ENCODE measurements at regions not wholly inside any gene's neighbourhood (a gene's known extent, or its start where the extent isn't known, plus 50 kb on each side); places are given as distances from the start of the nearest gene placed in this dataset.

DNA sequence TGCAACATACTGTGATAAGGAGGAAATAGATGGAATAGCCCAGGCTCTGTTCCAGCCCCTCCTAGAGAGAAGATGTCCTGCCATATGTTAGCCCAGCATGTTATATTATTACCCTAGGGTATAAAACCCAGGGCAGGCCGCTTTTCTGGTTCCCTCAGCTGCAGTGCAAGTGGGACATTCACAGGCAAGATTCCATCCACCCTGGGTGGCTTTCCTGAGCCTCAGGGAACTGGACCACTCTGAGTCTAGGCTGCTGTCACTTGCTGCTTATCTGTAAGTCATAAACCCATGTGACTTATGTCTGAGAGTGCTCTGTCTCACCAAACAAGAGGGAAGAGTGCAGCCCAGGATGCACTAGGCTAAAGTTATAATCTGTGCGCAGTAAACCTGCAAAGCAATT is 413.2 kb downstream of the MZT1 start:
- no peaks in the 10 kb centered on the region for H3K36me3 ChIP-seq (ENCODE audit: control insufficient read depth in 4 of 4, insufficient read depth in 4 of 4, low read length in 4 of 4)
- H3K27me3 ChIP-seq (ENCODE audit: control insufficient read depth in 3 of 3, insufficient read depth in 3 of 3, low read length in 2 of 3), result no peaks in the 10 kb centered on the region
- DNase-seq, result no peak
- no peak for ATAC-seq (ENCODE audit: insufficient read depth, low FRiP score)
- H3K9ac ChIP-seq (ENCODE audit: insufficient read depth in 1 of 2, low read length in 2 of 2), result no peak overlapping the region
- H3K4me1 ChIP-seq (ENCODE audit: control insufficient read depth in 5 of 5, insufficient read depth in 5 of 5, low read length in 5 of 5), result peaks cover 0 to 5% (median 0%) of the 10 kb centered on the region in 5 donors
- H3K27ac ChIP-seq (ENCODE audit: low read depth in 1 of 2, low read length in 1 of 2), result no peak overlapping the region
- no peak overlapping the region for H3K4me3 ChIP-seq
- H3K9me3 ChIP-seq (ENCODE audit: control insufficient read depth in 4 of 4, insufficient read depth in 3 of 4, low read length in 3 of 4), result no peaks in the 10 kb centered on the region
- 89 to 92% methylated on average over 2 of the region's 2 CpGs for WGBS, 2 donors
- TF ChIP-seq, protein P1, sequence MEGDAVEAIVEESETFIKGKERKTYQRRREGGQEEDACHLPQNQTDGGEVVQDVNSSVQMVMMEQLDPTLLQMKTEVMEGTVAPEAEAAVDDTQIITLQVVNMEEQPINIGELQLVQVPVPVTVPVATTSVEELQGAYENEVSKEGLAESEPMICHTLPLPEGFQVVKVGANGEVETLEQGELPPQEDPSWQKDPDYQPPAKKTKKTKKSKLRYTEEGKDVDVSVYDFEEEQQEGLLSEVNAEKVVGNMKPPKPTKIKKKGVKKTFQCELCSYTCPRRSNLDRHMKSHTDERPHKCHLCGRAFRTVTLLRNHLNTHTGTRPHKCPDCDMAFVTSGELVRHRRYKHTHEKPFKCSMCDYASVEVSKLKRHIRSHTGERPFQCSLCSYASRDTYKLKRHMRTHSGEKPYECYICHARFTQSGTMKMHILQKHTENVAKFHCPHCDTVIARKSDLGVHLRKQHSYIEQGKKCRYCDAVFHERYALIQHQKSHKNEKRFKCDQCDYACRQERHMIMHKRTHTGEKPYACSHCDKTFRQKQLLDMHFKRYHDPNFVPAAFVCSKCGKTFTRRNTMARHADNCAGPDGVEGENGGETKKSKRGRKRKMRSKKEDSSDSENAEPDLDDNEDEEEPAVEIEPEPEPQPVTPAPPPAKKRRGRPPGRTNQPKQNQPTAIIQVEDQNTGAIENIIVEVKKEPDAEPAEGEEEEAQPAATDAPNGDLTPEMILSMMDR (IDR thresholded peaks at IDR 0.05; ENCODE audit: control extremely low read depth, extremely low read depth), result no peak

DNA sequence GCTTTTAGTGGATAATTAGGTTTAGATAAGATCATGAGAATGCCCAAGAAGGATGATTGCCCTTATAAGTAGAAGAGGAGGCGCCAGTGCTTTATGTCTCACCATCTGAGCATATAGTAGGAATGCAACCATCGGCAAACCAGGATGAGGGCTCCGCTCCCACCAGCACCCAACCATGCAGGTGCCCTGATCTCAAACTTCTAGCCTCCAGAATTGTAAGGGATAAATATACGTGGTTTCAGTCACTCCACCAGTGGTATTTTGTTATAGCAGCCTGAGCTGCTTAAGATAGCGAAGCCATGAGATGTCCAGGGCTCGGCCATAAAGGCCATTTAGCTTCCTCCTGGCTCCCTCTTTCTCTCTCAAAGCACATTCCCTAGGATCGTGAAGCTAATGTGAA is 413.9 kb downstream of the MZT1 start:
- no peak for ATAC-seq (ENCODE audit: insufficient read depth, low FRiP score)

DNA sequence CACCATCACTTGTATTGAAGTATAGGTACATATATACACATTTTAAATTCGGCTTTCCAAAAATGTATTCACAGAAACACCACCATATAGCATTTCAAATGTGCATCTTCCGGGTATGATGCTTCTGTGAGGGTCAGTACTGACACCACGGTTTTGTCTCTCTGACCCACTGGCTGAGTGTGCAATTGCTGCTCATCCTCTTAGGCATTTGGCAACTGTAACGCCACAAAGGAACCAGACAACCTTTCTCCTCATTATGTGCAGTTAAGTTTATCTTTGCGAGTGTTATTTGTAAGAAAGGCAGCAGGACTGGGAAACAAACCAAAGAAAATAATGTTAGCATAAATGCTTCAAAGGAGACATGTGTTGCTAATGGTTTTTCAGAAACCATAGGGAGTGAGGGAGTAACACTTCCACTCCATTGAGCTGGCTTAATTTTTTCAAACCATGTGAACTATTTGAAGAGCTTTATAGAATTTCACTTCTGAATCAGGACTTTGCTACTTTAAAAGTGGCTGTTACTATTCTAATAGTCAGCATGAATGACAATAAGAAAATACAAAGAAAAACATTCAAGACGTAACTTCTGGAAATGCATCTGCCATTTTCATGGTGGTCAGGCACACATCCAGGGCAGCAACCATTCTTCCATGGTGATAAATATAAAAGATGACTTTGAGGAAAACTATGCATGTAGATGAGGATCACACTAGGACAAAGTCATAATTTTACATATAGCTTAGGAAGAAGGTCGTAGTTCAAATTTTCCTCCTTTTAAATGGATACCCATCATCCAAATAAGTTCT is 423.3 kb downstream of the MZT1 start:
- 75 to 80% methylated on average over 7 of the region's 7 CpGs for WGBS, 2 donors
- TF ChIP-seq, protein P1 (IDR thresholded peaks at IDR 0.05; ENCODE audit: control extremely low read depth, extremely low read depth), result no peak
- DNase-seq, result peak; percentile 74 to 95 (median 93)
- no peak overlapping the region for H3K27ac ChIP-seq (ENCODE audit: low read depth in 1 of 2, low read length in 1 of 2)
- H3K27me3 ChIP-seq (ENCODE audit: control insufficient read depth in 3 of 3, insufficient read depth in 3 of 3, low read length in 2 of 3), result no peaks in the 10 kb centered on the region
- peaks cover 0 to 10% (median 0%) of the 10 kb centered on the region in 5 donors for H3K4me1 ChIP-seq (ENCODE audit: control insufficient read depth in 5 of 5, insufficient read depth in 5 of 5, low read length in 5 of 5)
- no peak overlapping the region for H3K9ac ChIP-seq (ENCODE audit: insufficient read depth in 1 of 2, low read length in 2 of 2)
- no peaks in the 10 kb centered on the region for H3K9me3 ChIP-seq (ENCODE audit: control insufficient read depth in 4 of 4, insufficient read depth in 3 of 4, low read length in 3 of 4)
- no peaks in the 10 kb centered on the region for H3K36me3 ChIP-seq (ENCODE audit: control insufficient read depth in 4 of 4, insufficient read depth in 4 of 4, low read length in 4 of 4)
- no peak for ATAC-seq (ENCODE audit: insufficient read depth, low FRiP score)
- H3K4me3 ChIP-seq, result no peak overlapping the region

More for the DNA sequence above, 413.9 kb downstream of the MZT1 start:
- H3K9me3 ChIP-seq (ENCODE audit: control insufficient read depth in 4 of 4, insufficient read depth in 3 of 4, low read length in 3 of 4), result no peaks in the 10 kb centered on the region
- H3K4me1 ChIP-seq (ENCODE audit: control insufficient read depth in 5 of 5, insufficient read depth in 5 of 5, low read length in 5 of 5), result peaks cover 0 to 5% (median 0%) of the 10 kb centered on the region in 5 donors
- WGBS, 2 donors, result 93 to 94% methylated on average over 7 of the region's 7 CpGs
- H3K36me3 ChIP-seq (ENCODE audit: control insufficient read depth in 4 of 4, insufficient read depth in 4 of 4, low read length in 4 of 4), result no peaks in the 10 kb centered on the region
- no peaks in the 10 kb centered on the region for H3K27me3 ChIP-seq (ENCODE audit: control insufficient read depth in 3 of 3, insufficient read depth in 3 of 3, low read length in 2 of 3)
- no peak overlapping the region for H3K27ac ChIP-seq (ENCODE audit: low read depth in 1 of 2, low read length in 1 of 2)
- TF ChIP-seq, protein P1 (IDR thresholded peaks at IDR 0.05; ENCODE audit: control extremely low read depth, extremely low read depth), result no peak
- no peak overlapping the region for H3K4me3 ChIP-seq
- H3K9ac ChIP-seq (ENCODE audit: insufficient read depth in 1 of 2, low read length in 2 of 2), result no peak overlapping the region
- no peak for DNase-seq
